DMS153 treated with DMSO at 0.1 percent for 48 hours (cell line): ENCODE measurements at regions not wholly inside any gene's neighbourhood (a gene's known extent, or its start where the extent isn't known, plus 50 kb on each side); places are given as distances from the start of the nearest gene placed in this dataset.
"Not testable (repeated sequence)": the region's sequence is repeated elsewhere in the genome, so short reads cannot be mapped to it uniquely, and the experiment has no call there.

ENCODE experiments used
- DNase-seq: peaks from one replicate; lab custom pipeline; 2025; ENCODE audit not compliant: unreplicated experiment; lab: John Stamatoyannopoulos, UW

DNA sequence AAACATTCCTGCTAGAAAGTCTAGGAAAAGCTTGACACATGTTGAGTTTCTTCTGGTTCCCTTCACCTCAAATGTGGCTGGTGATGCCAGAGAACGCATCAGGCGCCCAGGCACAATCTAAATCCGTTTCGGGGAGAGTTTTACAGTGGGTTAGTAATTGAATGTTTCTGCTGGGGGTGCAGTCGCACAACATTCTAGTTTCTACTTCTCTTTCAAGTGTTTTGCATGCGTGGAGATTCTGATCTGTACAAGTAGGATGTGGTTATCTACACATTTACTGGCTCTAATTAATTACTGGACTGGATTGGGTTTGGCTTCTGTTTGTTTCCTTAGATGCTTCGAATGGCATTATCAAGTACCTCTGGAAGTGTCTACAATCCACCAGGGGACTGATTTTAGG, 173.8 kb downstream of the TMEM26 start:
- DNase-seq: no peak

DNA sequence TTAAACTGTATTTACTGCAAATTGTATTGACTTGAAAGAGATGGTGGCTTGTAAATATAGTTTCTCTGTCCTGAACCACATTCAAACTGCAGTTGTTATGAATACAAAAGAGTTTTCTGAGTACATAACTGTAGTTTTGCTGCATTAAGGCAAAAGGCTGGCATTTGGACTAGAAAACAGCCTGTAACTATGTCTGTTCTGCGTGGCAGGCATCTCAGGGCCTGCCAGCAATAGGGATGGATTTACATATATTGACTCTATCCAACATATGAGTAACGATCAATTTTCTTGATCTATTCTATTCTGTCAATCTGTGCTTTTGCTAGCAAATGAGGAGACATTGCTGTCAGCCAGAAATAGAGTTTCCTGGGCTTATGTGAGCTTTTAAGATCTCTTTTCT, 174.6 kb downstream of the TMEM26 start:
- DNase-seq: no peak

DNA sequence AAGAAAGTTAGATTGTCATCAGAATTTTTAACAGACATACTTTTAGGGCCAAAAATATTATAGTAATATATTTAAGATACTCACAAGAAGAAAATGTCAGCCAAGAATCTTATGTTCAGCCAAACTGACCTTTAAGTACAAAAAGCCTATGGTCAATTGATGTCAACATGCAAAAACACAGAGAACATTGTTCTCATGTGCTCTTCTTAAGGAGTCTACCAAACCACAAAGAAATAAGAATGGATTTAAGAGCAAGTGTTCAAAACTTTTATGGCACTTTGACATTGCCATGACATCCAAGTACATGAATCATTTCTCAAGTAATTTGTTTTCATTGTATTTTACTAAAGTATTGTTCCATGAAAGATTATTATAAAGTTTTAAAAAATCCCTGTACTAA, 180.4 kb downstream of the TMEM26 start:
- DNase-seq: no peak

DNA sequence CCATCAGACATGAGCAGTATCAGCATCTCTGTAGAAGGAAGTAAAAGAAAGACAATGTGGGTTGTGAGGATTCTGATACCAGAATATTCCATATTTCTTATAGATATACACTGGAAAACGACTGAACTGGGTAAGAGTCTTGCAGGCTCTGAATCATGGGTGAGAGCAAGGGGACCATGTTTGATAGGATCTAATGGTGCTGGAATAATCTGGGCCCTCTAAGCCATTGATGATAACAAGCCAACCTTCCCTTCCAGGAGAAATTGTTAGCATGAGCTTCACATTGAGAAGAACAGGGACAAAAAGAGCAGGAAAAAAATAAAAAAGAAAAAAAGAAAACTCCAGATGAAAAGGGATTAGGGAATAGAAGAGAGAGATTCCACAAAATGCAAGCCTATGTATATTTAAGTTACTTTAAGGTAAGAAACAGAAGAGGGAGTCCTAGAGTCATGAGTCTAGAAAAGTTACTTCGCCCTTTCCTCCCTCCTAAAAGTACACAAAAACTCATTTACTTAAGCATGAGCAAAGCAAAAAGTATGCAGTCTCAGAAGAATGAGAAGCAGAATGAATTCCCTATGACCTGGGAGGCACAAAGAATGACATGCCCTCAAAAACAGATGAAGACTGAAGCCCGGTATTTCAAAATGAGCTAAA, 181.9 kb downstream of the TMEM26 start:
- no peak for DNase-seq

DNA sequence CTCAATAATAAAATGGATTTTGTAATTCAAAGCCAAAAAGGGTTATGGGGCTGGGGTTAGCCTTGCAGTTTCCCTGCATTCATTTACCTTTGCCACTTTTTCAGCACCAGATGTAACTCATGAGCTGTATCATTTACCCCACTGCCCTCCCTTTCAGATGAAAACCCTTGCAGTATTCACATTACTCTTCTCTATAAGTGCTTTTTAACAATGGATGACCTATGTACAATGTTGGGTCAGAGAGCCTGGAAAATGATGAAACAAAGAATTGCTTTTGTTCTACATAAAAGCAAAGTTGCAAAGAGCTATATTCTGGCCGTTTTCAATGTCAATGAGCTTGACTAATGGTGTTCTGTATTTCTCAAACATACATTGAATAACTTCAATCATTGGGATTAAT, 189.7 kb downstream of the TMEM26 start:
- DNase-seq: no peak

DNA sequence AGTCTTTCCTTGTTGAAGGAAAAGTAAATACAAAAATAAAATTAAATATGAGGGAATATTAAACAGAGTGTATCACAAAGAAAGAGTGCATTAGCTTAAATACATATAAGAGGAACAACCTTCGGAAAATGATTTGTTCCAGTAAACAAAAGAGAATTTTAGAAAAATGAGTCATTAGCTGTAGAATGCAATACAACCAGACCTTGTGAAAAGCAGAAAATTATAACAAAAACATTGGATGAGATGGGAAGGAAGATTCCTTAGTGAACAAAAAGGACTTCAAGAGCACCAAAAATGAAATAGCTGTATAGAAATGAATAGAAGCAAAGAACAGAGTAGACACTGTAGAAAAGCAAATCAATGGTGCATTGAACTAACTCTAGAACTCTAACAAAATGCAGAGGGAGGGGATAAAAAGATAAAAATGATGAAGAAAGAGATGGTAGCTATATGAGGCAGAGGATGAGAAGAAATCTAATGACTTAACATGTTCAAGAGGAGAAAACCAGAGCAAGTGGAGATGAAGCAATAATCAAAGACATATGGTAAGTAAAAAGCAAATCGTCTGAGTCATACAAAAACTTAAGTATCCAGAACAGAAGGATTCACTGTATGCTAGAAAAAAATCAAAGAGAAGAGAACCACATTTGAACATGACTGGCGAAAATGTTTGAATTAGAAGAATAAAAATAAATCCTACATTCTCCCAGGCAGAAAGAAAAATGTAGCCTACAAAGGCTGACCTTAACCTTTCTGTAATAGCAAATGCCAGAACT, 190.5 kb downstream of the TMEM26 start:
- DNase-seq: no peak

DNA sequence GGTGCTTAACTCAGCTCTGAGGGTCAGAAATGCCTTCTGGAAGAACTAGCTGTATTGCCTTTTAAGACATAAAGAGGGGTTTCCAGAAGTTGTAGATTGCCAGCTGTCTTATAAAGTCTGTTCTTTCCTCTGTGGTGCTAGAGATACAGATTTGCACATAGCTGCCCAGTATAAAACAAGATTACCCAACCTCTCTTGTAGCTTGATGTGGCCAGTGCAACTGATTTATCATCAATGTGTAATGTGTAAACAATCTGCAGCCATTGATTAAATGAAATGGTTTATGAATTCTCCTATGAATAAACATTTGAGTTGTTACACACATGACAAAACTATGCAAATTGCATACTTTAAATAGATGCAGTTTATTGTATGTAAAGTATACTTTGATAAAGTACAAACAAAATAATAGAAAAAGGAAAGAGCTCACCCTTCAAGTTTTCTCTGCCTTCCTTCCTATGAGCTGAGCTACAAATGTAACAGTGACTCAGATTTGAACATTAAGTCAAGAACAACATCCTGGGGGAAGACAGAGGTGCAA, 195.2 kb downstream of the TMEM26 start:
- DNase-seq: no peak

DNA sequence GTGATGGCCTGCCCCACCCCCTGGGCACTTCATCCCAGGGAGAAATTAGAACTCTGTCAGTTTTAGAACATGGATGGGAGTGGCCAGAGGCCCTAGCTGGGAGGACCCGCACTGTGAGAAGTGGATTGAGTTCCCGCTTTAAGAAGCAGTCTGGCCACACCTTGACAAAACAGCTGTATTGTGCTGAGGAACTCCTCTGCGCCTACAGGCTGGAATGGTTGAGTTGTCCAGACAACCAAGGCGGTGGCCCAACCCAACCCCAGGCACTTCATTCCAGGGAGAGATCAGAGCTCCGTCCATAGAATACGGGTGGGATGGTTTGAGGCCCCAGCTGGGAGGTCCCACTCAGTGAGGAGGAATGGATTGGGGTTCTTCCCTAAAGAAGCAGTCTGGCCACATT, 196.0 kb downstream of the TMEM26 start:
- DNase-seq: no peak

DNA sequence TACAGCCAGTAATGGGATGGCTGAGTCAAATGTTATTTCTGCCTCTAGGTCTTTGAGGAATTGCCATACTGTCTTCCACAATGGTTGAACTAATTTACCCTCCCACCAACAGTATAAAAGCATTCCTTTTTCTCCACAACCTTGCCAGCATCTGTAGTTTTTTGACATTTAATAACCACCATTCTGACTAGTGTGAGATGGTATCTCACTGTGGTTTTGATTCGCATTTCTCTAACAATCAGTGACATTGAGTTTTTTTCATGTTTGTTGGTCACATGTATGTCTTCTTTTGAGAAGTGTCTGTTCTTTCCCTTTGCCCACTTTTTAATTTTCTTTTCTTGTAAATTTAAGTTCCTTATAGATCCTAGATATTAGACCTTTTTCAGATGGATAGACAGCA, 200.9 kb downstream of the TMEM26 start:
- not testable (repeated sequence) for DNase-seq

DNA sequence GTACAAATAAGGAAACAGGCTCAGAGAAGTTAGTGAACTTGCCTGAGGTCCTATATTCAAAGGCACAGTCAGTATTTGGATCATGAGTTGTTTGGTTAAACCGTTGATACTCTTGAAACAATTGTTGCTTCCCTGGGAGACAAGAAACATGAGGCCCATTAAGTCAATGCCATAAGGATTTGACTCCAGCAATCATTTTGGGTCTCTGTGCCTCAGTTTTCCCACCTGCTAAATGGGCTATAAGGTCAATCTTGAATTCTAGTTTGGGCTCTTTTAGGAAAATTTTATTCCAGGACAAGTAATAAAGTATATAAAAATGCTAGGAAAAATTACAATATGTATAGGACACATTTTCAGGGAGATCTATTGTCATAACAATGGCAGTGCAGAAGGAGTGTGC, 202.1 kb downstream of the TMEM26 start:
- DNase-seq: no peak

DNA sequence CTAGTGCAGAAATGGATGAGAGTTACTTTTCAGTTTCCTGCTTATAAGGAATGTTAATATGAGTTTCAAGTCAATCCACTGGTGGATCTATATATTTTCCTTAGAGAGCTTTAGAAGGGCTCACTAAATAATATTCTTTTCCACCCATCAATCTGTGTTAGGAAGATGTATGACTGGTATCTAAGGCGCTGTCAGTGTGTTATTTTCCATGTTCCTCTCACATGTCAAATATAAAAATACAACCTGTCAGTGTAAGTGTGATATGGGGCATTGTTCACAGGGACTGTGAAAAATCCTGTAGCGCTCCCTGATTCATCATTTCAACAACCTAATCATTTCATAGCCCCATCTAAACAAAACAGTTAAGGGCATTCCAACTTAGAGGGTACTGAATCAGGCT, 203.1 kb downstream of the TMEM26 start:
- no peak for DNase-seq

DNA sequence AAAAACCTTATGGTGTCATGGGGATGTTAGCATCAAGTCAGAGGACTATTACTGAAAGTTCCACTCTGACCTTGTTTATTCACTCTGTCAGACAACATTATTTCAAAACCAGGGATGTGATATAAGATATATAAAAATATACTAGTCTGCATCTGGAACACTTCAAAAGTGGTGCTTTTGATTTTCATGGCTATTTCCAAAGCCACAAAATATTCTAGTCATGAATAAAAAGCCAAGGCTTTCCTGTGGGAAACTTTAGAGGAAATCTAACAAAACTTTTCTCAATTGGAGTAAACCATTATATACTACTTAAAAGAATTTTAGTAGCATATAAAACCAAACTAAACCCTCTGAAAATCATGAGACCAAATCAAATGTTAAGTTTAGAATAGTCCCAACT, 205.2 kb downstream of the TMEM26 start:
- DNase-seq: no peak

DNA sequence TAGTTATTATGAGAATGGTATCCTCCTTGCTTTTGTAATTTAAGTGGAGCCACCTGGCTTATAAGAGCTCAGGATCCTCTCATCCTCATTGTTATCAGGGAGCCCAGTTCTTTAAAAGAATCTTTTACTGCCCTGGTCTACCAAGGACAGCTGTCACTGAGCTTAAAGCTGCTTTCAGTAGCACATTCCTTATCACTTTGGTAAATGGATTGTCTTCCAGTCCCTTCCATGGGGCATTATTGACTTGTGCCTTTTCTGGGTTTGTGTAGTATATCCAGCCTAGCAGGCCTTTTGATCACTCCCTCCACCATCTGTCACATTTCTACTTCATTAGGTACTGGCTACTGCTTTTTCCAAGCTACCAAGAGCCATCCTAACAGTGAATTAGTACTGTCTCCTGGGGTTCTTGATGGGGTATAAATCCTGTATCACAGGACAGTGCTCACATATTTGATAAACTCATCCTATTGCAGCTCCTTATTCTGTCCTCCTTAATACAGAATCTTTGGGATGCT, 208.9 kb downstream of the TMEM26 start:
- no peak for DNase-seq

DNA sequence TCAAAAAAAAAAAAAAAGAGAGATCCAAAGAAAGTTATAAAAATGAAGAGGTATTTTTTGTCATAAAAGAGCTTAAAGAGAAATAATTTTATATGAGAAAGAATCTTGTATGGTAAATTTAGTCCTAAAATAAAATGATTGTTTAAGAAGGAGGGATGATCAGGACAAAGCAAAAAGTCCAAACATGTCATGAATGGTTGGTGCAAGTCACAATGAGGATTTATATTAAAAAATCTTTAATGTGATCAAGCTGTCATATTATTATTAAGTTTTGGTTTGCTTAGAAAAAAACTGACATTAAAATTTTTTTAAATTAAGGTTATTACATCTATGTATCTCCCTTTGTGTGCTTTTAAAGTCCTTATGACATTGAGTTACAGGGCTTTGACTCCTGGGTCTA, 220.4 kb downstream of the TMEM26 start:
- no peak for DNase-seq

DNA sequence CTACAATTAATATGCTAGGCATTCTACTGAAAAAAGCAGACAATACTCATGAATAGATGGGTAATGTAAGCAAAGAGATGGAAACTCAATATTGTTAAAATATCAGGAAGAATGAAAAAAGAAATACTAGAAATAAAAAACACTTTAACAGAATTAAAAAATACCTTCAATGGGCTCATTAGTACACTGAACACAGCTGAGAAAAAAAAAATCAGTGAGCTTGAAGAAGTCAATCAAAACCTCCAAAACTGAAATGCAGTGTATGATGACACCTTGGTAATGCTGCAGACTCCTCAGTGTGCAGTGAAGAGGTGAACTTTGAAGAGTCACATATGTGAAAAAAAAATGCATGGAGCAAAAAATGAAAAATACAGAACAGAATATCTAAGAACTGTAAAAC, 227.2 kb downstream of the TMEM26 start:
- no peak for DNase-seq

DNA sequence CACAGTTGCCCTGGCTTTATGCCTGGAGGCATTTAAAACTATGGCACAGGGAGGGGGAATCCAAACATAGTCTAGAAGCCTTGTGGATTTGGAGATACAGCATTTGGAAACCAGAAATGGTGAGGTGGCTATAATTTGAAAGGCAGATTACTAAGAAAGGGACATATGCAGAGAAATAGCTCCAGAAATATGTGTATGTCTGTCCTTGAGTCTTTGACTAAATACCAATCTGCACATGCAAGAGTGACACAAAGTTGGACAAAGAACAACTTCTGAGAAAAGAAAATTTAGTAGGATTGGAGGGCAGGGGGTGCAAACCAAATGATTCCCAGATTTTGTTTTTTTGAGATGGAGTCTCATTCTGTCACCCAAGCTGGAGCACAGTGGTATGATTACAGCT, 229.6 kb downstream of the TMEM26 start:
- no peak for DNase-seq

DNA sequence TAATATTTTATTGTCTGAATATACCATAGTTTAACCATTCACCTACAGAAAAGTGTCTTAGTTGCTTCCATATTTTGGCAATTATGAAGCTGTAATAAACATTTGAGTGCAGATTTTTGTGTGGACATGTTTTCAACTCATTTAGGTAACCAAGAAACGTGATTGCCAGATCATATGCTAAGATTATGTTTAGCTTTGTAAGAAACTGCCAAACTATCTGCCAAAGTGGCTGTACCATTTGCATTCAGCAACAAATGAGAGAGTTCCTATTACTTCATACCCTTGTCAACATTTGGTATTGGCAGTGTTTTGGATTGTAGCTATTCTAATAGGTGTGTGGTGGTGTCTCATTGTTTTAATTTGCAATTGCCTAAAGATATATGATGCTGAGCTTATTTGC, 233.5 kb downstream of the TMEM26 start:
- DNase-seq: no peak

DNA sequence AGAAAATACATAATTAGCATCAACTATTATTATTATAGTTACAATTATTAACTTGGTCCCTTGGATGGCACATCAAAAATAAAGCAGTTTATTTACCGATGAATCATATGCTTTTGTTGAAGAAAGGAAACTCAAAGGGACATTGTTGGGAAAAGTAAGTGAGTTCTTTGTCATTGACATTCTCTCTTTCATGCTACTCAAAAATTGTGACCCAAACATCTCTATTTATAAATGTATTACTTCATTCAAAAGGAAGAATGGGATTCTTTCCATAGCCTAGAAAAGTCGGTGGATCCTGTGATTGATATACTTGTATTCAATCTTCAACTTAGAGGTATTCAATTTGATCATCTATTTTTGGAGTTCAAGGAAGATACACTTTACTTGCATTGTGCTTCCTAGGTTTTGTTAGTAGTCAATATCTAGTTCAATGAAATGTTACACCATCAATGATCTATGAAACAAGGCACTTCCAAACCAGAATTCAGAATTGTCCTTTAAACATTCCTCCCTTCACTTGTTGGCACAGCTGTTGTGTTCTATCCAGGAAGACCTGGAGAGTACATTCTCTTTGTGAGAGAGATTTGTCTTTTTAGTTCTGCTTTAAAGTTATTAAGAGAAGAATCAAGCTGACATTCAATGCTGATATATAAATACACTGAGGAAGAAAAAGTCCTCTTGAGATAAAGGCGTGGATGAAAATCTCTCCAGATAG, 235.2 kb downstream of the TMEM26 start:
- DNase-seq: no peak

DNA sequence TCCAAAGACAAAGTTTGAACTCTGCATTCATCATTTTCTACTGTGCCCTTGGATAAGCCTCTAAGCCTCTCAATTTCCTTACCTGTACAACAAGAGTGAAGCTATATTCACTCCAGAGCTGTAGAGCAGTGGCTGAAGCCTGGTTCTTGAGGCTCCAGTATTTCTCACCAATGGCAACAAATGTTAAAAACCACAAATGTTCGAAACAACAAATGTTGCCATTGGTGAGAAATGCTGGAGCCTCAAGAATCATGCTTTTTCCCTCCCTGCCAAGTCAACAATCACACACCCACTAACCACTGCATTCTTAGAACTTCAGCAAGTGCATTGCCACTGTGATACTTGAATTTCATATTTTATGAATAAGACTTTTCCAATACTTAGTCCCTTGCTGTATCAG, 237.9 kb downstream of the TMEM26 start:
- no peak for DNase-seq

DNA sequence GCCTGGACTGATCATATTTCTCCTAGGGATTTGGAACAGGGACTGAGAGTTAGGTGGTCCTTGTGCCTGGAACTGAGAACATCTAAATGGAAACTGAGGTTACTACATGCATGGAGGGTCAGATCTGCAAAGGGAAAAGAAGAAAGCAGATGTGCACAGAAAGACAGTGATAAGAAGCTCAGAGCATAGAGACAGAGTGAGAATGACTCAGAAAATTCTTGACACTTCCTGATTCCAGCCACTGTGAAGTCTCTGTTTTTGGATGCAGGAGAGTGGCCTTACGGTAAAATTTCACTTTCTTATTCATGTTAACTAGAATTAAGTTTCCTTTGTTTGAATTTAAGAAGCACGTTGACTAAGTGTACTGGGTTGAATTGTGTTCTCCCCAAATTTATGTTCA, 241.7 kb downstream of the TMEM26 start:
- no peak for DNase-seq

DNA sequence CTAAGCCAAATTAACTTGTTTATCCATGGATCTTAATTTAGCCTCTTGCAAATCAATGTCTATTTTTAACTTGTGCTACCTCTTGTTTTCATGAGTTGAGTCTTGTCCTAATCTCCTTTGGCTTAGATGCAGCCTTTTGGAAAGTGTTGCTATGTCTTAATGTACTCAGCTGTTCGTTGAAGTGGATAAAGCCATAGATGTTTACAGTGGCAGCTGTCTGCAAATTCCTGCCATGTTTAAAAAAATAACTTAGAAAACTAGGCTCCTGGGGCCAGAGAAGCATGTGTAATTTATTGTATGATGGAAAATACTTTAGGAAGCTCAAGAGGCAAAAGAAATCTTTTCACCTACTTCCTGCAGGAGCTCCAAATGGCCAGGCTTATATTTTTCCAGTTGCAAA, 253.1 kb upstream of the RHOBTB1 start:
- DNase-seq: no peak

DNA sequence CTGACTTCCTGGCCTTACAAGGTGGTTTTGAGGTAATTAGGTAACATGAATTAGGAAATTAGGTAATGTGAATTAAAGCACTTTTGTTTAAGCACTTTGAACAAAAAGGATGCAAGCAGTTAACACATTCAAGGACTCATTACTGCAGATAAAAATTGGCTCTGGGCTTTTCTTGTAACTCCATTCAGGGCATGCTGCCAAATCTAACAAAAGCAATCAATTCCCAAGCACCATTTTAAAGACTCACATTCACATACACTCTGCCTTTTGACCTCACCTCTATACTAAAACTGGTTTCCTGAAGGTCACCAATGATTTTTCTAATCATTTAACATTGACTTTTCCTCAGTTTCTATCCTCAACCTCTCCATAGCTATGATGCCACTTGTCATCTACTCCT, 251.2 kb upstream of the RHOBTB1 start:
- DNase-seq: no peak
